Gastrocnemius medialis (tissue), 4 donors: ENCODE measurements at regions not wholly inside any gene's neighbourhood (a gene's known extent, or its start where the extent isn't known, plus 50 kb on each side); places are given as distances from the start of the nearest gene placed in this dataset.

ENCODE experiments used
- ATAC-seq, 2 donors: fragments of 150-250 bp; one replicate each; pipeline ENCODE4 v1.9.1; 2016
- DNase-seq, 2 donors: peaks; one replicate each; pipeline ENCODE4 v3.0.0-alpha.2; 2019
- H3K27ac ChIP-seq, 4 donors: fragments of 200-600 bp; sonication (generic); 1 replicate in 1 of 4; 2 replicates in 3 of 4; pipeline ENCODE4 v1.5.1; 2016 to 2018; ENCODE audit warnings: mild to moderate bottlenecking in 2 of 4, moderate library complexity in 1 of 4
- H3K27me3 ChIP-seq, 3 donors: fragments of 200-600 bp; sonication (generic) in 2 of 3; 1 replicate in 1 of 3; 2 replicates in 2 of 3; pipeline versions ENCODE4 v1.5.1 to v1.6.0; 2016 to 2019; ENCODE audit warnings: mild to moderate bottlenecking in 1 of 3, moderate library complexity in 1 of 3
- H3K36me3 ChIP-seq, 2 donors: fragments of 200-600 bp; sonication (generic) in 1 of 2; one replicate each; pipeline ENCODE4 v1.5.1; 2017 to 2018
- H3K4me1 ChIP-seq, 2 donors: fragments of 200-600 bp; sonication (generic) in 1 of 2; one replicate each; pipeline ENCODE4 v1.5.1; 2016 to 2017; ENCODE audit warnings: mild to moderate bottlenecking in 2 of 2
- H3K4me3 ChIP-seq, 4 donors: fragments of 200-600 bp; sonication (generic) in 3 of 4; 1 replicate in 1 of 4; 2 replicates in 3 of 4; pipeline ENCODE4 v1.5.1; 2016 to 2019; ENCODE audit warnings: mild to moderate bottlenecking in 2 of 4
- H3K9me3 ChIP-seq, 3 donors: fragments of 200-600 bp; sonication (generic) in 2 of 3; 1 replicate in 1 of 3; 2 replicates in 2 of 3; pipeline ENCODE4 v1.5.1; 2016 to 2019
- POLR2A ChIP-seq, 2 donors: fragments of 450-650 bp; IDR thresholded peaks; one replicate each; pipeline ENCODE4 v1.6.1; 2017; ENCODE audit warnings: antibody characterized with exemption in 2 of 2, mild to moderate bottlenecking in 2 of 2, moderate library complexity in 2 of 2
- in situ Hi-C, 4 donors: fragments of 200-750 bp; cut with MboI; loops; one replicate each; pipeline versions ENCODE4 v1.15.0 to v1.8.0; 2017; ENCODE audit warnings: low sequenced_read_pairs in 4 of 4
- intact Hi-C: fragments of 100-400 bp; cut with DNase I; formaldehyde crosslinking; loops from one replicate; pipeline ENCODE4 v1.15.1; 2023; ENCODE audit warnings: low total_unique reads
- TF ChIP-seq, protein P1 (sequence below), 5 experiments: fragments of 450-650 bp in 3 of 5; fragments of 200-600 bp in 2 of 5; sonication (generic) in 2 of 5; IDR thresholded peaks in 4 of 5; conservative IDR thresholded peaks in 1 of 5; 1 replicate in 4 of 5; 2 replicates in 1 of 5; pipeline ENCODE4 v1.5.1; 2016 to 2019; ENCODE audit warnings: antibody characterized with exemption in 5 of 5, mild to moderate bottlenecking in 3 of 5, moderate library complexity in 3 of 5

DNA sequence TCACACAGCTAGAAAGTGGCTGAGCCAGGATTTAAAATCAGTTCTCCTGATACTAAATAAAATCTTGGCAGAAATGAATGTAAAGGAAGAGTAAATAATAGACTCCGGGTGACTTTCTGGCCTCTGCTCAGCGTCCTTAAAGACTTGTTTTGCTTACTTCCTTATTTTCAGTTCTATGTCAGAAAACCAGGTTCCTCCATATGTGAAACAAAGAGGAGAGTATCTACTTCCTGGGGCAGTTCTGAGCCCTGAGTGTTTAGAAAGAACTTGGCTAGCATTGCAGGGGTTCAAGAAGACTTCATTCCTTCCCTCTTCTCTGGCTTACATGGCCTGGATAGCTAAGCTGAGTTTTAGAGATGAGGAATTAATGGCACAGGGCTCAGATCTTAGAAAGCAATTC, 222.8 kb upstream of the TLE3 start:
- Histone ChIP-seq H3K4me3 (no peak overlapping the region), H3K27ac (no peak overlapping the region), H3K4me1 (peaks cover 0 to 13% of the 10 kb centered on the region in 2 donors), H3K27me3 (no peaks in the 10 kb centered on the region), H3K36me3 (no peaks in the 10 kb centered on the region), H3K9me3 (no peaks in the 10 kb centered on the region)
- no peak for ATAC-seq
- TF ChIP-seq, protein P1, sequence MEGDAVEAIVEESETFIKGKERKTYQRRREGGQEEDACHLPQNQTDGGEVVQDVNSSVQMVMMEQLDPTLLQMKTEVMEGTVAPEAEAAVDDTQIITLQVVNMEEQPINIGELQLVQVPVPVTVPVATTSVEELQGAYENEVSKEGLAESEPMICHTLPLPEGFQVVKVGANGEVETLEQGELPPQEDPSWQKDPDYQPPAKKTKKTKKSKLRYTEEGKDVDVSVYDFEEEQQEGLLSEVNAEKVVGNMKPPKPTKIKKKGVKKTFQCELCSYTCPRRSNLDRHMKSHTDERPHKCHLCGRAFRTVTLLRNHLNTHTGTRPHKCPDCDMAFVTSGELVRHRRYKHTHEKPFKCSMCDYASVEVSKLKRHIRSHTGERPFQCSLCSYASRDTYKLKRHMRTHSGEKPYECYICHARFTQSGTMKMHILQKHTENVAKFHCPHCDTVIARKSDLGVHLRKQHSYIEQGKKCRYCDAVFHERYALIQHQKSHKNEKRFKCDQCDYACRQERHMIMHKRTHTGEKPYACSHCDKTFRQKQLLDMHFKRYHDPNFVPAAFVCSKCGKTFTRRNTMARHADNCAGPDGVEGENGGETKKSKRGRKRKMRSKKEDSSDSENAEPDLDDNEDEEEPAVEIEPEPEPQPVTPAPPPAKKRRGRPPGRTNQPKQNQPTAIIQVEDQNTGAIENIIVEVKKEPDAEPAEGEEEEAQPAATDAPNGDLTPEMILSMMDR (IDR thresholded peaks at IDR 0.05 in 4 of 5, conservative IDR thresholded peaks at IDR 0.05 in 1 of 5): no peak
- no peak for TF ChIP-seq POLR2A (IDR thresholded peaks at IDR 0.05)
- DNase-seq: no peak
- intact Hi-C loops (no loop called here), in situ Hi-C loops (no loop called here)

DNA sequence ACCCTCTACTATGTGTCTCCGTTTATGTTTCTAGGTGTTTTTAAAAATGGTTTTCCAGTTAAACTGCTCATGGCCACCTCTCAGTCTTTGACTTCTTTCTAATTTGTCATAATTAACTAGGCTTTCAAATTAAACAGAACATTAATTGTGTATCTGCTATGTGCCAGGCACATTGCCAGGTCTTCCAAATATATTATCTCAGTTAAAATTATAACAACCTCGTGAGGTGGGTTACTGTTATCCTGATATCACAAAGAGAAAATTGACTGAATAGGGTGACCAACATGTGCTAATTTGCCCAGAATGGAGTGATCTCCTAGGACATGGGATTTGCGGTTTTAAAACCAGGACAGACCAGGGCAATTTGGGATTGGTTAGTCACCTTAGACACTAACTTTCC, 222.4 kb upstream of the TLE3 start:
- H3K4me1 ChIP-seq: peaks cover 0 to 13% of the 10 kb centered on the region in 2 donors

DNA sequence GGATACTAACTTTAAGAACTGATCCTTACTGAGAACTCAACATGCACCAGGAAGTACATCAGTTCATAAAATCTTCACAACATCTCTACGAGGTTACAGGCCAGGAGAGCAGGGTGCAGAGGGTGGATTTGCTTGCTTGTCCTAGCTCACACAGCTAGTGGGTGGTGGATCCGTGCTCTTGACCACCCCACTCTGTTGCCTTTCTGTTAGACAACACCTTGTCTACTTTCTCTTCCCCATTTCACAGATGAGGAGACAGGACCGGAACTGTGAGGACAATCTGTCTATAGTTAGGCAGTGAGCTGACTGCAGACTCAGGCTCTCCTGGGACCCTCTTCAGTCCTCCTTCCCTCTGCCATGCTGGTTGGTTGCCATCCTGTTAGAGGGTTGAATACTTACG, 221.7 kb upstream of the TLE3 start:
- Histone ChIP-seq H3K27ac (no peak overlapping the region), H3K4me1 (peaks cover 0 to 13% of the 10 kb centered on the region in 2 donors), H3K27me3 (no peaks in the 10 kb centered on the region), H3K9me3 (no peaks in the 10 kb centered on the region), H3K36me3 (no peaks in the 10 kb centered on the region), H3K4me3 (no peak overlapping the region)
- intact Hi-C loops: no loop called here
- ATAC-seq: no peak
- in situ Hi-C loops: no loop called here
- no peak for TF ChIP-seq POLR2A (IDR thresholded peaks at IDR 0.05)
- TF ChIP-seq, protein P1 (IDR thresholded peaks at IDR 0.05 in 4 of 5, conservative IDR thresholded peaks at IDR 0.05 in 1 of 5): no peak
- DNase-seq: no peak

More for the DNA sequence above, 222.4 kb upstream of the TLE3 start:
- H3K4me3 ChIP-seq: no peak overlapping the region
- TF ChIP-seq, protein P1 (IDR thresholded peaks at IDR 0.05 in 4 of 5, conservative IDR thresholded peaks at IDR 0.05 in 1 of 5): no peak
- no peaks in the 10 kb centered on the region for H3K9me3 ChIP-seq
- ATAC-seq (no peak), DNase-seq (no peak)
- no peaks in the 10 kb centered on the region for H3K36me3 ChIP-seq
- H3K27me3 ChIP-seq: no peaks in the 10 kb centered on the region
- intact Hi-C loops (no loop called here), in situ Hi-C loops (no loop called here)
- no peak overlapping the region for H3K27ac ChIP-seq

DNA sequence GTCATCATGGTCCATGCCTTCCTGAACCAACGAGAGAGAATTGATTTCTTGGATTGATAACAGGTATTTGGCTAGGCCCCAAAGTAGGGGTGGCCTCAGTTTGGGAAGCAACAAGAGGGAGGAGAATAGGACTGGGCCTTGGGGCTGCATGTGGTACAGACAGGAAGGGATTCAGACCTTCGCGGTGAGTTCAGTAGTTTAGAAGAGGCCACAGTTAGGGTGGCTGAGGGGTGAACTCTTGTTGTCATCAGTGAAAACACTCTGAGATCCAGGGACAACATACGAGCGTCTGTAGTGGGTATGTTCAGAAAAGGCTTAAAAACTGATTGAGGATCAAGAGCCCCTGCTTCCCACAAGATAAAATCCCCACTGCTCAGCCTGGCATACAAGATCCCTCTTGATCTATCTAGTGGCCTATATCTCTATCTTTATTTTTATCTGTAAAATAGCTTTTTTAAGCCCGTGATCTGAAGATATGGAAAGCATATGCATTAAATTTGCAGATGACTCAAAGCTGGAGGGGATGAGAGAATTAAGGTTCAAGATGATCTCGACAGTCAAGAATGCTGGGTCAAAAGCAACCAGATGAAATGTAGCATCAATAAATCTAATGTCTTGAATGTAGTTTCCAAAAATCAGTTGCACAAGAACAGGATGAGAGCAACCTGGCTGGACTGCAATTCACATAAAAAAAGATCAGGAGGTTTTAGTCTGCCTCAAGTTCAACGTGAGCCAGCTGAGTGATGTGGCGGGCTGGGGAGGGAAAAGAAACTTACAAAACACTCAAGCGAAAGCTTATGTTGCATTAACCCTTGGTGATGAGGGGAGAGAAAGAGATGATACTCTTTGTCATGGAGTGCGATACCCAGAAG, 221.1 kb upstream of the TLE3 start:
- intact Hi-C loops: no loop called here
- Histone ChIP-seq H3K27ac (no peak overlapping the region), H3K4me3 (no peak overlapping the region), H3K36me3 (no peaks in the 10 kb centered on the region), H3K9me3 (no peaks in the 10 kb centered on the region), H3K4me1 (peaks cover 0 to 13% of the 10 kb centered on the region in 2 donors), H3K27me3 (no peaks in the 10 kb centered on the region)
- ATAC-seq (peak; percentile 50 to 55), DNase-seq (peak in 1 of 2 donors; percentile 50)
- in situ Hi-C loops: no loop called here
- TF ChIP-seq POLR2A (IDR thresholded peaks at IDR 0.05): no peak

DNA sequence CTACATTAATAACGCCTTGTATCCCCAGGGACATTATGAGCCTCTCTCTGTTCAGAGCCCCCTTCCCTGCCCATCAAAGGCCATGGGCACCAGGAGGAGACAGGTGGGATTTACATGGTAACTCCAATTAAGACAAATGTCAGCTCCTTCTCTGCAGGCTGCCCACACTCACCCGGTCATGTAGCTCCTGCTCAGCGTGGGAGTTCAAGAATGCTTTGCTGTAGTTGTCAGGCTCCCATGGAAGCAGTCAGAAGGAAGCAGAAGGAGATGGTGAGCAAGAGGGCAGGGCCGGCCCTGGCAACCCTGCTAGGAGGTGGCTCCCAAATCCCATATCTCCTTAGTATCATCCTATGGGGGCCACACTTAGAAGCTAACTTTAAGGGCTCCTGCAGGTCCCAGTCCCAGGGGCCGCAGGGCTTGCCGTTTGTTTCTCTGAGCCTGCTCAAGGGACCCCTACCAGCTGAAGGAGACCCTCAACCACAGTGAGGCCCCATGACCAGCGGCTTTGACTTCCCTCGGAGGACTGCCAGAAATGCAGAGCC, 218.4 kb upstream of the TLE3 start:
- no peak for DNase-seq
- H3K27me3 ChIP-seq: no peaks in the 10 kb centered on the region
- ATAC-seq: no peak
- H3K4me1 ChIP-seq: peaks cover 0 to 5% of the 10 kb centered on the region in 2 donors
- H3K27ac ChIP-seq: no peak overlapping the region
- H3K36me3 ChIP-seq: no peaks in the 10 kb centered on the region
- H3K9me3 ChIP-seq: no peaks in the 10 kb centered on the region
- H3K4me3 ChIP-seq: no peak overlapping the region
- intact Hi-C loops (no loop called here), in situ Hi-C loops (no loop called here)
- TF ChIP-seq, protein P1 (IDR thresholded peaks at IDR 0.05 in 4 of 5, conservative IDR thresholded peaks at IDR 0.05 in 1 of 5): no peak
- TF ChIP-seq POLR2A (IDR thresholded peaks at IDR 0.05): no peak
